ENCODE measurements at regions not wholly inside any gene's neighbourhood (a gene's known extent, or its start where the extent isn't known, plus 50 kb on each side); places are given as distances from the start of the nearest gene placed in this dataset.

- Histone ChIP-seq H3K36me3 (replicated peaks in 1 of 2; ENCODE audit: control insufficient read depth in 1 of 2, insufficient read depth in 2 of 2, low read length in 1 of 2) (no peaks in the 10 kb centered on the region), H3K79me2 (ENCODE audit: insufficient read depth) (no peaks in the 10 kb centered on the region), H3K9me2 (no peaks in the 10 kb centered on the region), H3K9me3 (no peaks in the 10 kb centered on the region), H3K9ac (no peak overlapping the region), H4K20me1 (ENCODE audit: insufficient read depth) (no peaks in the 10 kb centered on the region), H3F3A (replicated peaks; ENCODE audit: insufficient read depth) (no peaks in the 10 kb centered on the region), H2AFZ (ENCODE audit: low read depth) (no peak overlapping the region), H3K4me1 (ENCODE audit: control insufficient read depth in 1 of 2, insufficient read depth in 2 of 2, low read depth in 1 of 2, low read length in 1 of 2) (no peaks in the 10 kb centered on the region), H3K27me3 (ENCODE audit: insufficient read depth) (peaks cover 68% of the 10 kb centered on the region), H3K4me2 (no peak overlapping the region), H3K27ac (ENCODE audit: low read depth in 2 of 2, low read length in 1 of 2) (no peak overlapping the region), H3K4me3 (ENCODE audit: low read depth in 2 of 2, low read length in 1 of 2) (no peak overlapping the region)
- DNase-seq, result no peak
- TF ChIP-seq PBX3 (IDR thresholded peaks at IDR 0.05) (no peak), JUND (IDR thresholded peaks at IDR 0.05) (no peak), TCF12 (IDR thresholded peaks at IDR 0.05) (no peak), RCOR1 (IDR thresholded peaks at IDR 0.05; ENCODE audit: low read length) (no peak)
- CTCF ChIA-PET, result no interaction called here
- 7% methylated on average over 9 of the region's 9 CpGs for WGBS (ENCODE audit: low lambda C conversion rate)
- POLR2A ChIA-PET, result no interaction called here
Observed at GRCh38 chr12:4206470-4206869, 67.1 kb upstream of the CCND2 start.

- Histone ChIP-seq H4K20me1 (ENCODE audit: insufficient read depth) (no peaks in the 10 kb centered on the region), H2AFZ (ENCODE audit: low read depth) (no peak overlapping the region), H3K4me2 (no peak overlapping the region), H3K4me1 (ENCODE audit: control insufficient read depth in 1 of 2, insufficient read depth in 2 of 2, low read depth in 1 of 2, low read length in 1 of 2) (no peaks in the 10 kb centered on the region), H3K9me2 (no peaks in the 10 kb centered on the region), H3K9ac (no peak overlapping the region), H3K4me3 (ENCODE audit: low read depth in 2 of 2, low read length in 1 of 2) (no peak overlapping the region), H3K27ac (ENCODE audit: low read depth in 2 of 2, low read length in 1 of 2) (no peak overlapping the region), H3K79me2 (ENCODE audit: insufficient read depth) (no peaks in the 10 kb centered on the region), H3F3A (replicated peaks; ENCODE audit: insufficient read depth) (no peaks in the 10 kb centered on the region), H3K27me3 (ENCODE audit: insufficient read depth) (peaks cover 56% of the 10 kb centered on the region), H3K9me3 (no peaks in the 10 kb centered on the region), H3K36me3 (replicated peaks in 1 of 2; ENCODE audit: control insufficient read depth in 1 of 2, insufficient read depth in 2 of 2, low read length in 1 of 2) (no peaks in the 10 kb centered on the region)
- ChIA-PET CTCF (interaction anchor here (1.3 to 1.8 kb wide), 2 partner anchors 69 to 73 kb away, joined by 4 to 5 read pairs; partner anchors contain the start of gene CCND2), POLR2A (no interaction called here)
- TF ChIP-seq RFX5 (IDR thresholded peaks at IDR 0.05; ENCODE audit: low read length) (no peak), USF2 (IDR thresholded peaks at IDR 0.05; ENCODE audit: borderline replicate concordance, low read depth, low read length) (no peak), MXI1 (IDR thresholded peaks at IDR 0.05; ENCODE audit: low read depth, low read length) (no peak), NFIC (IDR thresholded peaks at IDR 0.05; ENCODE audit: borderline replicate concordance) (no peak), FOXM1 (IDR thresholded peaks at IDR 0.05; ENCODE audit: low read depth) (no peak), RCOR1 (IDR thresholded peaks at IDR 0.05; ENCODE audit: low read length) (no peak), TEAD4 (IDR thresholded peaks at IDR 0.05; ENCODE audit: borderline replicate concordance, insufficient read depth) (no peak), CHD2 (IDR thresholded peaks at IDR 0.05; ENCODE audit: low read length, partially characterized antibody) (no peak), TAF1 (IDR thresholded peaks at IDR 0.05; ENCODE audit: borderline replicate concordance, low read depth, low read length) (no peak), JUND (IDR thresholded peaks at IDR 0.05) (no peak), GABPA (IDR thresholded peaks at IDR 0.05; ENCODE audit: low read depth) (no peak), SMC3 (IDR thresholded peaks at IDR 0.05; ENCODE audit: low read depth, low read length) (no peak), YY1 (IDR thresholded peaks at IDR 0.05; ENCODE audit: low read depth) (no peak), ELF1 (IDR thresholded peaks at IDR 0.05) (no peak), PBX3 (IDR thresholded peaks at IDR 0.05) (no peak), FOSL2 (IDR thresholded peaks at IDR 0.05; ENCODE audit: borderline replicate concordance, low read depth) (no peak), USF1 (IDR thresholded peaks at IDR 0.05; ENCODE audit: borderline replicate concordance, low read depth) (no peak), MEF2A (IDR thresholded peaks at IDR 0.05; ENCODE audit: borderline replicate concordance, low read depth) (no peak), FOXJ3 (CRISPR knock-in tag; IDR thresholded peaks at IDR 0.05) (no peak)
- no peak for DNase-seq
- WGBS (ENCODE audit: low lambda C conversion rate), result 2% methylated on average over 3 of the region's 3 CpGs
Observed at GRCh38 chr12:4203772-4204376, 69.7 kb upstream of the CCND2 start.
